ACC112 (cell line): ENCODE measurements at regions not wholly inside any gene's neighbourhood (a gene's known extent, or its start where the extent isn't known, plus 50 kb on each side); places are given as distances from the start of the nearest gene placed in this dataset.

Source experiments
- H2AFZ ChIP-seq: fragments of 200-600 bp; sonication (generic); one replicate; pipeline ENCODE4 v1.6.0; 2017; ENCODE audit warnings: antibody characterized with exemption, low read length; ENCODE audit not compliant: unreplicated experiment
- H3K27ac ChIP-seq: fragments of 200-600 bp; sonication (generic); 2 replicates; pipeline ENCODE4 v1.5.1; 2014; ENCODE audit warnings: low read depth, mild to moderate bottlenecking, antibody characterized with exemption, low read length, moderate library complexity
- H3K27me3 ChIP-seq: fragments of 200-600 bp; sonication (generic); 2 replicates; pipeline ENCODE4 v1.6.1; 2014; ENCODE audit warnings: mild to moderate bottlenecking, antibody characterized with exemption, low read length, moderate library complexity, mixed read lengths; ENCODE audit not compliant: insufficient read depth
- H3K36me3 ChIP-seq: fragments of 200-600 bp; sonication (generic); 2 replicates; pipeline ENCODE4 v1.6.1; 2016; ENCODE audit warnings: mild to moderate bottlenecking, antibody characterized with exemption, low read length, moderate library complexity, mixed read lengths; ENCODE audit not compliant: insufficient read depth
- H3K4me1 ChIP-seq: fragments of 200-600 bp; sonication (generic); one replicate; pipeline ENCODE4 v1.6.1; 2016; ENCODE audit warnings: low read length, mixed read lengths; ENCODE audit not compliant: insufficient read depth, unreplicated experiment, control insufficient read depth
- H3K4me3 ChIP-seq: fragments of 200-600 bp; sonication (generic); 2 replicates; pipeline ENCODE4 v1.5.1; 2014; ENCODE audit warnings: mild to moderate bottlenecking, low read depth, low read length
- H3K79me2 ChIP-seq: fragments of 200-600 bp; sonication (generic); one replicate; pipeline ENCODE4 v1.6.0; 2016; ENCODE audit warnings: low read length; ENCODE audit not compliant: control insufficient read depth, unreplicated experiment, insufficient read depth

GRCh38 chr7:80259-81067 is 111.9 kb upstream of the FAM20C start:
- Histone ChIP-seq H3K4me3 (no peak overlapping the region), H2AFZ (no peak overlapping the region), H3K27me3 (no peaks in the 10 kb centered on the region), H3K27ac (no peak overlapping the region), H3K4me1 (peaks cover 7% of the 10 kb centered on the region), H3K36me3 (no peaks in the 10 kb centered on the region), H3K79me2 (no peaks in the 10 kb centered on the region)

- peaks cover 7% of the 10 kb centered on the region for H3K4me1 ChIP-seq
These were observed 111.1 kb upstream of the FAM20C start for GRCh38 chr7:81068-81925.

GRCh38 chr7:81926-82756 is 110.2 kb upstream of the FAM20C start:
- Histone ChIP-seq H3K27me3 (no peaks in the 10 kb centered on the region), H3K4me3 (no peak overlapping the region), H2AFZ (no peak overlapping the region), H3K36me3 (no peaks in the 10 kb centered on the region), H3K79me2 (no peaks in the 10 kb centered on the region), H3K4me1 (peaks cover 8% of the 10 kb centered on the region), H3K27ac (no peak overlapping the region)

More at GRCh38 chr7:81068-81925, 111.1 kb upstream of the FAM20C start:
- H3K4me3 ChIP-seq: no peak overlapping the region
- H2AFZ ChIP-seq: no peak overlapping the region
- H3K36me3 ChIP-seq: no peaks in the 10 kb centered on the region
- no peaks in the 10 kb centered on the region for H3K79me2 ChIP-seq
- H3K27ac ChIP-seq: no peak overlapping the region
- H3K27me3 ChIP-seq: no peaks in the 10 kb centered on the region

GRCh38 chr7:82757-83155 is 109.6 kb upstream of the FAM20C start:
- H3K36me3 ChIP-seq: no peaks in the 10 kb centered on the region
- H2AFZ ChIP-seq: no peak overlapping the region
- H3K79me2 ChIP-seq: no peaks in the 10 kb centered on the region
- no peak overlapping the region for H3K27ac ChIP-seq
- H3K4me1 ChIP-seq: peaks cover 14% of the 10 kb centered on the region
- H3K27me3 ChIP-seq: no peaks in the 10 kb centered on the region
- no peak overlapping the region for H3K4me3 ChIP-seq

- Histone ChIP-seq H3K79me2 (no peaks in the 10 kb centered on the region), H3K4me3 (no peak overlapping the region), H3K36me3 (no peaks in the 10 kb centered on the region), H3K4me1 (peaks cover 18% of the 10 kb centered on the region), H3K27me3 (no peaks in the 10 kb centered on the region), H3K27ac (no peak overlapping the region), H2AFZ (no peak overlapping the region)
These were observed 108.9 kb upstream of the FAM20C start for GRCh38 chr7:83441-83840.

GRCh38 chr7:83861-84632 is 108.3 kb upstream of the FAM20C start:
- peaks cover 24% of the 10 kb centered on the region for H3K4me1 ChIP-seq
- H3K27ac ChIP-seq: no peak overlapping the region

GRCh38 chr7:84633-85020 is 107.7 kb upstream of the FAM20C start:
- H3K79me2 ChIP-seq: no peaks in the 10 kb centered on the region
- no peak overlapping the region for H3K27ac ChIP-seq

More at GRCh38 chr7:83861-84632, 108.3 kb upstream of the FAM20C start:
- no peak overlapping the region for H3K4me3 ChIP-seq
- no peak overlapping the region for H2AFZ ChIP-seq
- no peaks in the 10 kb centered on the region for H3K79me2 ChIP-seq
- no peaks in the 10 kb centered on the region for H3K36me3 ChIP-seq
- no peaks in the 10 kb centered on the region for H3K27me3 ChIP-seq

GRCh38 chr7:85074-85882 is 107.1 kb upstream of the FAM20C start:
- H3K79me2 ChIP-seq: no peaks in the 10 kb centered on the region
- no peak overlapping the region for H3K4me3 ChIP-seq
- H3K36me3 ChIP-seq: no peaks in the 10 kb centered on the region
- H3K4me1 ChIP-seq: peaks cover 36% of the 10 kb centered on the region
- H2AFZ ChIP-seq: no peak overlapping the region
- no peaks in the 10 kb centered on the region for H3K27me3 ChIP-seq
- H3K27ac ChIP-seq: no peak overlapping the region

More at GRCh38 chr7:84633-85020, 107.7 kb upstream of the FAM20C start:
- H3K36me3 ChIP-seq: no peaks in the 10 kb centered on the region
- H2AFZ ChIP-seq: no peak overlapping the region
- no peaks in the 10 kb centered on the region for H3K27me3 ChIP-seq
- no peak overlapping the region for H3K4me3 ChIP-seq
- peaks cover 29% of the 10 kb centered on the region for H3K4me1 ChIP-seq

- no peak overlapping the region for H2AFZ ChIP-seq
- H3K27me3 ChIP-seq: no peaks in the 10 kb centered on the region
- H3K4me3 ChIP-seq: no peak overlapping the region
- H3K27ac ChIP-seq: no peak overlapping the region
- H3K4me1 ChIP-seq: peaks cover 43% of the 10 kb centered on the region
- H3K79me2 ChIP-seq: no peaks in the 10 kb centered on the region
- no peaks in the 10 kb centered on the region for H3K36me3 ChIP-seq
These were observed 106.4 kb upstream of the FAM20C start for GRCh38 chr7:85883-86515.
